GM19372 (cell line): ENCODE measurements at regions not wholly inside any gene's neighbourhood (a gene's known extent, or its start where the extent isn't known, plus 50 kb on each side); places are given as distances from the start of the nearest gene placed in this dataset.

Experiments
- ATAC-seq: cut with Tn5 transposase; IDR thresholded peaks from one replicate; pipeline ENCODE4 v1.9.1; 2021; ENCODE audit warnings: mild to moderate bottlenecking, low read depth, moderate library complexity; ENCODE audit not compliant: unreplicated experiment

- ATAC-seq, result no peak
Measured at GRCh38 chr5:54774281-54775170, 210.9 kb downstream of the ESM1 start.

- peak; percentile 85 for ATAC-seq
Measured at GRCh38 chr5:54772684-54773083, 212.7 kb downstream of the ESM1 start.

- no peak for ATAC-seq
Measured at GRCh38 chr5:54772231-54772630, 213.2 kb downstream of the ESM1 start.

- ATAC-seq, result no peak
Measured at GRCh38 chr5:54769746-54770145, 215.6 kb downstream of the ESM1 start.

- no peak for ATAC-seq
Measured at GRCh38 chr5:54769072-54769471, 216.3 kb downstream of the ESM1 start.

GRCh38 chr5:54766748-54767147 lies 218.6 kb downstream of the ESM1 start:
- ATAC-seq, result no peak

GRCh38 chr5:54765165-54766028 lies 220.0 kb downstream of the ESM1 start:
- no peak for ATAC-seq

- ATAC-seq, result no peak
Measured at GRCh38 chr5:54764102-54765090, 221.0 kb downstream of the ESM1 start.

- ATAC-seq, result no peak
Measured at GRCh38 chr5:54761213-54761701, 224.1 kb downstream of the ESM1 start.

- no peak for ATAC-seq
Measured at GRCh38 chr5:54760182-54760935, 225.0 kb downstream of the ESM1 start.

- no peak for ATAC-seq
Measured at GRCh38 chr5:54758038-54758437, 227.4 kb downstream of the ESM1 start.

GRCh38 chr5:54757541-54757940 lies 227.9 kb downstream of the ESM1 start:
- no peak for ATAC-seq

- no peak for ATAC-seq
Measured at GRCh38 chr5:54756796-54757402, 228.5 kb downstream of the ESM1 start.

- no peak for ATAC-seq
Measured at GRCh38 chr5:54756301-54756700, 229.1 kb downstream of the ESM1 start.

GRCh38 chr5:54754878-54755277 lies 230.5 kb downstream of the ESM1 start:
- no peak for ATAC-seq

GRCh38 chr5:54754420-54754819 lies 231.0 kb downstream of the ESM1 start:
- ATAC-seq, result no peak

GRCh38 chr5:54753753-54754152 lies 231.6 kb downstream of the ESM1 start:
- no peak for ATAC-seq

- peak; percentile 96 for ATAC-seq
Measured at GRCh38 chr5:54753034-54753433, 232.4 kb downstream of the ESM1 start.

- no peak for ATAC-seq
Measured at GRCh38 chr5:54748527-54748926, 231.0 kb downstream of the SNX18 start.
